ENCODE measurements at regions not wholly inside any gene's neighbourhood (a gene's known extent, or its start where the extent isn't known, plus 50 kb on each side); places are given as distances from the start of the nearest gene placed in this dataset.

GRCh38 chr22:49369726-49370626, 457.7 kb downstream of the BRD1 start:
- H3K27me3 ChIP-seq (ENCODE audit: control insufficient read depth in 1 of 2, insufficient read depth in 2 of 2, low read length in 2 of 2) = peaks cover 0 to 5% of the 10 kb centered on the region in 2 donors
- H3K36me3 ChIP-seq (ENCODE audit: control insufficient read depth in 1 of 2, insufficient read depth in 2 of 2, low read length in 2 of 2) = no peaks in the 10 kb centered on the region
- H3K4me1 ChIP-seq (ENCODE audit: control insufficient read depth in 1 of 2, insufficient read depth in 2 of 2, low read length in 2 of 2) = no peaks in the 10 kb centered on the region
- no peak overlapping the region for H3K27ac ChIP-seq (ENCODE audit: low read depth, low read length)
- no peak overlapping the region for H3K4me3 ChIP-seq (ENCODE audit: low read depth in 1 of 2, low read length in 2 of 2)
- no peak overlapping the region for H3K9ac ChIP-seq (ENCODE audit: low read depth in 1 of 2, low read length in 2 of 2)
- no peaks in the 10 kb centered on the region for H3K9me3 ChIP-seq (ENCODE audit: control insufficient read depth in 1 of 2, low read length in 2 of 2)

- no peak overlapping the region for H3K27ac ChIP-seq (ENCODE audit: low read depth, low read length)
- no peak overlapping the region for H3K4me3 ChIP-seq (ENCODE audit: low read depth in 1 of 2, low read length in 2 of 2)
- H3K36me3 ChIP-seq (ENCODE audit: control insufficient read depth in 1 of 2, insufficient read depth in 2 of 2, low read length in 2 of 2) = no peaks in the 10 kb centered on the region
- no peak overlapping the region for H3K9ac ChIP-seq (ENCODE audit: low read depth in 1 of 2, low read length in 2 of 2)
- peaks cover 0 to 5% of the 10 kb centered on the region in 2 donors for H3K27me3 ChIP-seq (ENCODE audit: control insufficient read depth in 1 of 2, insufficient read depth in 2 of 2, low read length in 2 of 2)
- no peaks in the 10 kb centered on the region for H3K4me1 ChIP-seq (ENCODE audit: control insufficient read depth in 1 of 2, insufficient read depth in 2 of 2, low read length in 2 of 2)
- H3K9me3 ChIP-seq (ENCODE audit: control insufficient read depth in 1 of 2, low read length in 2 of 2) = no peaks in the 10 kb centered on the region
Measured at GRCh38 chr22:49368976-49369725, 458.5 kb downstream of the BRD1 start.

GRCh38 chr22:49368221-49368975, 459.3 kb downstream of the BRD1 start:
- Histone ChIP-seq H3K36me3 (ENCODE audit: control insufficient read depth in 1 of 2, insufficient read depth in 2 of 2, low read length in 2 of 2) (no peaks in the 10 kb centered on the region), H3K27ac (ENCODE audit: low read depth, low read length) (no peak overlapping the region), H3K27me3 (ENCODE audit: control insufficient read depth in 1 of 2, insufficient read depth in 2 of 2, low read length in 2 of 2) (no peaks in the 10 kb centered on the region), H3K9ac (ENCODE audit: low read depth in 1 of 2, low read length in 2 of 2) (no peak overlapping the region), H3K9me3 (ENCODE audit: control insufficient read depth in 1 of 2, low read length in 2 of 2) (no peaks in the 10 kb centered on the region), H3K4me3 (ENCODE audit: low read depth in 1 of 2, low read length in 2 of 2) (no peak overlapping the region), H3K4me1 (ENCODE audit: control insufficient read depth in 1 of 2, insufficient read depth in 2 of 2, low read length in 2 of 2) (no peaks in the 10 kb centered on the region)

GRCh38 chr22:49367041-49367697, 460.5 kb downstream of the BRD1 start:
- Histone ChIP-seq H3K27ac (ENCODE audit: low read depth, low read length) (no peak overlapping the region), H3K36me3 (ENCODE audit: control insufficient read depth in 1 of 2, insufficient read depth in 2 of 2, low read length in 2 of 2) (no peaks in the 10 kb centered on the region), H3K9ac (ENCODE audit: low read depth in 1 of 2, low read length in 2 of 2) (no peak overlapping the region), H3K27me3 (ENCODE audit: control insufficient read depth in 1 of 2, insufficient read depth in 2 of 2, low read length in 2 of 2) (no peaks in the 10 kb centered on the region), H3K4me3 (ENCODE audit: low read depth in 1 of 2, low read length in 2 of 2) (no peak overlapping the region), H3K4me1 (ENCODE audit: control insufficient read depth in 1 of 2, insufficient read depth in 2 of 2, low read length in 2 of 2) (no peaks in the 10 kb centered on the region), H3K9me3 (ENCODE audit: control insufficient read depth in 1 of 2, low read length in 2 of 2) (no peaks in the 10 kb centered on the region)

GRCh38 chr22:49366437-49366836, 461.2 kb downstream of the BRD1 start:
- Histone ChIP-seq H3K4me1 (ENCODE audit: control insufficient read depth in 1 of 2, insufficient read depth in 2 of 2, low read length in 2 of 2) (no peaks in the 10 kb centered on the region), H3K9ac (ENCODE audit: low read depth in 1 of 2, low read length in 2 of 2) (no peak overlapping the region), H3K27ac (ENCODE audit: low read depth, low read length) (no peak overlapping the region), H3K9me3 (ENCODE audit: control insufficient read depth in 1 of 2, low read length in 2 of 2) (no peaks in the 10 kb centered on the region), H3K27me3 (ENCODE audit: control insufficient read depth in 1 of 2, insufficient read depth in 2 of 2, low read length in 2 of 2) (no peaks in the 10 kb centered on the region), H3K36me3 (ENCODE audit: control insufficient read depth in 1 of 2, insufficient read depth in 2 of 2, low read length in 2 of 2) (no peaks in the 10 kb centered on the region), H3K4me3 (ENCODE audit: low read depth in 1 of 2, low read length in 2 of 2) (no peak overlapping the region)

GRCh38 chr22:49365910-49366309, 461.8 kb downstream of the BRD1 start:
- Histone ChIP-seq H3K36me3 (ENCODE audit: control insufficient read depth in 1 of 2, insufficient read depth in 2 of 2, low read length in 2 of 2) (no peaks in the 10 kb centered on the region), H3K27me3 (ENCODE audit: control insufficient read depth in 1 of 2, insufficient read depth in 2 of 2, low read length in 2 of 2) (no peaks in the 10 kb centered on the region), H3K27ac (ENCODE audit: low read depth, low read length) (no peak overlapping the region), H3K4me3 (ENCODE audit: low read depth in 1 of 2, low read length in 2 of 2) (no peak overlapping the region), H3K9ac (ENCODE audit: low read depth in 1 of 2, low read length in 2 of 2) (no peak overlapping the region), H3K4me1 (ENCODE audit: control insufficient read depth in 1 of 2, insufficient read depth in 2 of 2, low read length in 2 of 2) (no peaks in the 10 kb centered on the region), H3K9me3 (ENCODE audit: control insufficient read depth in 1 of 2, low read length in 2 of 2) (no peaks in the 10 kb centered on the region)

- Histone ChIP-seq H3K27ac (ENCODE audit: low read depth, low read length) (no peak overlapping the region), H3K9me3 (ENCODE audit: control insufficient read depth in 1 of 2, low read length in 2 of 2) (no peaks in the 10 kb centered on the region), H3K9ac (ENCODE audit: low read depth in 1 of 2, low read length in 2 of 2) (no peak overlapping the region), H3K4me3 (ENCODE audit: low read depth in 1 of 2, low read length in 2 of 2) (no peak overlapping the region), H3K27me3 (ENCODE audit: control insufficient read depth in 1 of 2, insufficient read depth in 2 of 2, low read length in 2 of 2) (no peaks in the 10 kb centered on the region), H3K4me1 (ENCODE audit: control insufficient read depth in 1 of 2, insufficient read depth in 2 of 2, low read length in 2 of 2) (no peaks in the 10 kb centered on the region), H3K36me3 (ENCODE audit: control insufficient read depth in 1 of 2, insufficient read depth in 2 of 2, low read length in 2 of 2) (no peaks in the 10 kb centered on the region)
Measured at GRCh38 chr22:49365191-49365837, 462.4 kb downstream of the BRD1 start.

- Histone ChIP-seq H3K27ac (ENCODE audit: low read depth, low read length) (no peak overlapping the region), H3K9me3 (ENCODE audit: control insufficient read depth in 1 of 2, low read length in 2 of 2) (no peaks in the 10 kb centered on the region), H3K9ac (ENCODE audit: low read depth in 1 of 2, low read length in 2 of 2) (no peak overlapping the region), H3K4me1 (ENCODE audit: control insufficient read depth in 1 of 2, insufficient read depth in 2 of 2, low read length in 2 of 2) (no peaks in the 10 kb centered on the region), H3K27me3 (ENCODE audit: control insufficient read depth in 1 of 2, insufficient read depth in 2 of 2, low read length in 2 of 2) (no peaks in the 10 kb centered on the region), H3K36me3 (ENCODE audit: control insufficient read depth in 1 of 2, insufficient read depth in 2 of 2, low read length in 2 of 2) (no peaks in the 10 kb centered on the region), H3K4me3 (ENCODE audit: low read depth in 1 of 2, low read length in 2 of 2) (no peak overlapping the region)
Measured at GRCh38 chr22:49364398-49364797, 463.3 kb downstream of the BRD1 start.

- Histone ChIP-seq H3K4me3 (ENCODE audit: low read depth in 1 of 2, low read length in 2 of 2) (no peak overlapping the region), H3K9ac (ENCODE audit: low read depth in 1 of 2, low read length in 2 of 2) (no peak overlapping the region), H3K4me1 (ENCODE audit: control insufficient read depth in 1 of 2, insufficient read depth in 2 of 2, low read length in 2 of 2) (no peaks in the 10 kb centered on the region), H3K27me3 (ENCODE audit: control insufficient read depth in 1 of 2, insufficient read depth in 2 of 2, low read length in 2 of 2) (peaks cover 0 to 3% of the 10 kb centered on the region in 2 donors), H3K36me3 (ENCODE audit: control insufficient read depth in 1 of 2, insufficient read depth in 2 of 2, low read length in 2 of 2) (no peaks in the 10 kb centered on the region), H3K27ac (ENCODE audit: low read depth, low read length) (no peak overlapping the region), H3K9me3 (ENCODE audit: control insufficient read depth in 1 of 2, low read length in 2 of 2) (no peaks in the 10 kb centered on the region)
Measured at GRCh38 chr22:49363526-49364230, 464.0 kb downstream of the BRD1 start.

All from duodenal mucosa (tissue), 2 donors.